SK-N-SH (cell line): ENCODE measurements at regions not wholly inside any gene's neighbourhood (a gene's known extent, or its start where the extent isn't known, plus 50 kb on each side); places are given as distances from the start of the nearest gene placed in this dataset.

Experiments used
- CHD2 ChIP-seq: fragments of 150-350 bp; IDR thresholded peaks from 2 replicates; pipeline ENCODE4 v1.6.1; 2018; ENCODE audit warnings: low read length; ENCODE audit not compliant: partially characterized antibody
- ELF1 ChIP-seq: IDR thresholded peaks from 2 replicates; pipeline ENCODE4 v1.4.0; 2012
- EZH2phosphoT487 ChIP-seq: fragments of 200-600 bp; sonication (generic); IDR thresholded peaks from 2 replicates; pipeline ENCODE4 v1.6.1; 2017; ENCODE audit warnings: low read depth, mixed run types, mild to moderate bottlenecking, antibody characterized with exemption, moderate library complexity, borderline replicate concordance
- FOXM1 ChIP-seq: IDR thresholded peaks from 2 replicates; pipeline ENCODE4 v1.4.0; 2012; ENCODE audit warnings: low read depth, mild to moderate bottlenecking
- GABPA ChIP-seq: IDR thresholded peaks from 2 replicates; pipeline ENCODE4 v1.4.0; 2012; ENCODE audit warnings: low read depth, mild to moderate bottlenecking
- MXI1 ChIP-seq: IDR thresholded peaks from 2 replicates; pipeline ENCODE4 v1.6.1; 2012; ENCODE audit warnings: mild to moderate bottlenecking, low read depth, low read length, improper control_type of control experiment
- RXRA ChIP-seq: IDR thresholded peaks from 2 replicates; pipeline ENCODE4 v1.4.0; 2012; ENCODE audit warnings: low read depth, mild to moderate bottlenecking, borderline replicate concordance
- YY1 ChIP-seq: IDR thresholded peaks from 2 replicates; pipeline ENCODE4 v1.4.0; 2012; ENCODE audit warnings: low read depth, mild to moderate bottlenecking
- TF ChIP-seq, protein P1 (sequence below): IDR thresholded peaks from 2 replicates; pipeline ENCODE4 v1.4.0; 2012; ENCODE audit warnings: low read depth, borderline replicate concordance
- TF ChIP-seq, protein P2 (sequence below): IDR thresholded peaks from 2 replicates; pipeline ENCODE4 v1.6.1; 2012; ENCODE audit warnings: mild to moderate bottlenecking, low read depth, low read length, moderate library complexity
- TF ChIP-seq, protein P3 (sequence below): fragments of 200-600 bp; sonication (generic); IDR thresholded peaks from 2 replicates; pipeline ENCODE4 v1.6.1; 2017; ENCODE audit warnings: antibody characterized with exemption, mild to moderate bottlenecking, moderate library complexity
- TF ChIP-seq, protein P4 (sequence below): IDR thresholded peaks from 2 replicates; pipeline ENCODE4 v1.4.0; 2012; ENCODE audit warnings: low read depth, borderline replicate concordance
- TF ChIP-seq, protein P5 (sequence below): IDR thresholded peaks from 2 replicates; pipeline ENCODE4 v1.4.0; 2012; ENCODE audit warnings: low read depth
- TF ChIP-seq, protein P6 (sequence below): IDR thresholded peaks from 2 replicates; pipeline ENCODE4; 2012
- TF ChIP-seq, protein P7 (sequence below): fragments of 150-350 bp; IDR thresholded peaks from 2 replicates; pipeline ENCODE4 v1.6.1; 2016; ENCODE audit warnings: mild to moderate bottlenecking, low read depth, low read length

DNA sequence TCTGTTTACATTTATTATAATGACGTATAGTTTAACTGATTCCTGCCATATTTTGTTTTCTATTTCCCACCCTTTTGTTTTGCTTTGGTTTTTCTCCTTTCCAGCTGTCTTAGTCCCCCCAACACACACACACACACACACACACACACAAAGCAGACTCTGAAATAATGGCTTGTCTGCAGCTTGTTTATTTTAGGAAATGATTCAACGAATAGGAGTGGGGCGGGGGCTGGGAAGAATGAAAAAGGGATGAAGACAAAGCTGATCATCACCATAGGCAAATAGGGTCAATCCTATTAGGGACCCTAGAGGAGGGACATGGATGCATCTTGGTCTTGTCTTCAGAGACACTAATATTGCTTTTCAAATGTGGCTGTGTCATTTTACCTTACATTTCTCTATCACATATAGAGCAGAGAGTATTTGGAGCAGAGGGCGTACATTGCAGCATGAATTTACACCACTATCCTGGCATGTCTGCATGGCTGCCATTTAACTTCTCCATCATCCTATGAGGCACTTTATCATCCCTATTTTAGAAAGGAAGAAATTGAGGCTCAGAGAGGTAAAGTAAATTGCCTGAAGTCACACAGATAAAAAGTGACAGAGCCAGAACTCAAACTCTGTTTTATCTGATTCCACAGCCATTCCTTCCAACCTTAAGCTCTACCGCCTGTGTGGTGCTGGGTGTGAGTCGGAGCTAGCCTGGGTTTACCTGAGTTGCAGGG, 147.2 kb upstream of the TPM1 start (continued):
- TF ChIP-seq, protein P1, sequence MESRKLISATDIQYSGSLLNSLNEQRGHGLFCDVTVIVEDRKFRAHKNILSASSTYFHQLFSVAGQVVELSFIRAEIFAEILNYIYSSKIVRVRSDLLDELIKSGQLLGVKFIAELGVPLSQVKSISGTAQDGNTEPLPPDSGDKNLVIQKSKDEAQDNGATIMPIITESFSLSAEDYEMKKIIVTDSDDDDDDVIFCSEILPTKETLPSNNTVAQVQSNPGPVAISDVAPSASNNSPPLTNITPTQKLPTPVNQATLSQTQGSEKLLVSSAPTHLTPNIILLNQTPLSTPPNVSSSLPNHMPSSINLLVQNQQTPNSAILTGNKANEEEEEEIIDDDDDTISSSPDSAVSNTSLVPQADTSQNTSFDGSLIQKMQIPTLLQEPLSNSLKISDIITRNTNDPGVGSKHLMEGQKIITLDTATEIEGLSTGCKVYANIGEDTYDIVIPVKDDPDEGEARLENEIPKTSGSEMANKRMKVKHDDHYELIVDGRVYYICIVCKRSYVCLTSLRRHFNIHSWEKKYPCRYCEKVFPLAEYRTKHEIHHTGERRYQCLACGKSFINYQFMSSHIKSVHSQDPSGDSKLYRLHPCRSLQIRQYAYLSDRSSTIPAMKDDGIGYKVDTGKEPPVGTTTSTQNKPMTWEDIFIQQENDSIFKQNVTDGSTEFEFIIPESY: peak; percentile 62; the same call in 1 of the 2 replicates
- TF ChIP-seq ELF1 (no peak), FOXM1 (no peak), CHD2 (no peak), RXRA (peak; percentile 47; the same call in 1 of the 2 replicates), GABPA (no peak), YY1 (no peak), EZH2phosphoT487 (no peak), MXI1 (no peak)
- TF ChIP-seq, protein P2, sequence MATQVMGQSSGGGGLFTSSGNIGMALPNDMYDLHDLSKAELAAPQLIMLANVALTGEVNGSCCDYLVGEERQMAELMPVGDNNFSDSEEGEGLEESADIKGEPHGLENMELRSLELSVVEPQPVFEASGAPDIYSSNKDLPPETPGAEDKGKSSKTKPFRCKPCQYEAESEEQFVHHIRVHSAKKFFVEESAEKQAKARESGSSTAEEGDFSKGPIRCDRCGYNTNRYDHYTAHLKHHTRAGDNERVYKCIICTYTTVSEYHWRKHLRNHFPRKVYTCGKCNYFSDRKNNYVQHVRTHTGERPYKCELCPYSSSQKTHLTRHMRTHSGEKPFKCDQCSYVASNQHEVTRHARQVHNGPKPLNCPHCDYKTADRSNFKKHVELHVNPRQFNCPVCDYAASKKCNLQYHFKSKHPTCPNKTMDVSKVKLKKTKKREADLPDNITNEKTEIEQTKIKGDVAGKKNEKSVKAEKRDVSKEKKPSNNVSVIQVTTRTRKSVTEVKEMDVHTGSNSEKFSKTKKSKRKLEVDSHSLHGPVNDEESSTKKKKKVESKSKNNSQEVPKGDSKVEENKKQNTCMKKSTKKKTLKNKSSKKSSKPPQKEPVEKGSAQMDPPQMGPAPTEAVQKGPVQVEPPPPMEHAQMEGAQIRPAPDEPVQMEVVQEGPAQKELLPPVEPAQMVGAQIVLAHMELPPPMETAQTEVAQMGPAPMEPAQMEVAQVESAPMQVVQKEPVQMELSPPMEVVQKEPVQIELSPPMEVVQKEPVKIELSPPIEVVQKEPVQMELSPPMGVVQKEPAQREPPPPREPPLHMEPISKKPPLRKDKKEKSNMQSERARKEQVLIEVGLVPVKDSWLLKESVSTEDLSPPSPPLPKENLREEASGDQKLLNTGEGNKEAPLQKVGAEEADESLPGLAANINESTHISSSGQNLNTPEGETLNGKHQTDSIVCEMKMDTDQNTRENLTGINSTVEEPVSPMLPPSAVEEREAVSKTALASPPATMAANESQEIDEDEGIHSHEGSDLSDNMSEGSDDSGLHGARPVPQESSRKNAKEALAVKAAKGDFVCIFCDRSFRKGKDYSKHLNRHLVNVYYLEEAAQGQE: no peak
- TF ChIP-seq, protein P3, sequence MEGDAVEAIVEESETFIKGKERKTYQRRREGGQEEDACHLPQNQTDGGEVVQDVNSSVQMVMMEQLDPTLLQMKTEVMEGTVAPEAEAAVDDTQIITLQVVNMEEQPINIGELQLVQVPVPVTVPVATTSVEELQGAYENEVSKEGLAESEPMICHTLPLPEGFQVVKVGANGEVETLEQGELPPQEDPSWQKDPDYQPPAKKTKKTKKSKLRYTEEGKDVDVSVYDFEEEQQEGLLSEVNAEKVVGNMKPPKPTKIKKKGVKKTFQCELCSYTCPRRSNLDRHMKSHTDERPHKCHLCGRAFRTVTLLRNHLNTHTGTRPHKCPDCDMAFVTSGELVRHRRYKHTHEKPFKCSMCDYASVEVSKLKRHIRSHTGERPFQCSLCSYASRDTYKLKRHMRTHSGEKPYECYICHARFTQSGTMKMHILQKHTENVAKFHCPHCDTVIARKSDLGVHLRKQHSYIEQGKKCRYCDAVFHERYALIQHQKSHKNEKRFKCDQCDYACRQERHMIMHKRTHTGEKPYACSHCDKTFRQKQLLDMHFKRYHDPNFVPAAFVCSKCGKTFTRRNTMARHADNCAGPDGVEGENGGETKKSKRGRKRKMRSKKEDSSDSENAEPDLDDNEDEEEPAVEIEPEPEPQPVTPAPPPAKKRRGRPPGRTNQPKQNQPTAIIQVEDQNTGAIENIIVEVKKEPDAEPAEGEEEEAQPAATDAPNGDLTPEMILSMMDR: no peak
- TF ChIP-seq, protein P4, sequence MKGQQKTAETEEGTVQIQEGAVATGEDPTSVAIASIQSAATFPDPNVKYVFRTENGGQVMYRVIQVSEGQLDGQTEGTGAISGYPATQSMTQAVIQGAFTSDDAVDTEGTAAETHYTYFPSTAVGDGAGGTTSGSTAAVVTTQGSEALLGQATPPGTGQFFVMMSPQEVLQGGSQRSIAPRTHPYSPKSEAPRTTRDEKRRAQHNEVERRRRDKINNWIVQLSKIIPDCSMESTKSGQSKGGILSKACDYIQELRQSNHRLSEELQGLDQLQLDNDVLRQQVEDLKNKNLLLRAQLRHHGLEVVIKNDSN: no peak
- TF ChIP-seq, protein P5, sequence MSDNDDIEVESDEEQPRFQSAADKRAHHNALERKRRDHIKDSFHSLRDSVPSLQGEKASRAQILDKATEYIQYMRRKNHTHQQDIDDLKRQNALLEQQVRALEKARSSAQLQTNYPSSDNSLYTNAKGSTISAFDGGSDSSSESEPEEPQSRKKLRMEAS: no peak
- TF ChIP-seq, protein P6, sequence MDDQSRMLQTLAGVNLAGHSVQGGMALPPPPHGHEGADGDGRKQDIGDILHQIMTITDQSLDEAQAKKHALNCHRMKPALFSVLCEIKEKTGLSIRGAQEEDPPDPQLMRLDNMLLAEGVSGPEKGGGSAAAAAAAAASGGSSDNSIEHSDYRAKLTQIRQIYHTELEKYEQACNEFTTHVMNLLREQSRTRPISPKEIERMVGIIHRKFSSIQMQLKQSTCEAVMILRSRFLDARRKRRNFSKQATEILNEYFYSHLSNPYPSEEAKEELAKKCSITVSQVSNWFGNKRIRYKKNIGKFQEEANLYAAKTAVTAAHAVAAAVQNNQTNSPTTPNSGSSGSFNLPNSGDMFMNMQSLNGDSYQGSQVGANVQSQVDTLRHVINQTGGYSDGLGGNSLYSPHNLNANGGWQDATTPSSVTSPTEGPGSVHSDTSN: peak; percentile 81
- TF ChIP-seq, protein P7, sequence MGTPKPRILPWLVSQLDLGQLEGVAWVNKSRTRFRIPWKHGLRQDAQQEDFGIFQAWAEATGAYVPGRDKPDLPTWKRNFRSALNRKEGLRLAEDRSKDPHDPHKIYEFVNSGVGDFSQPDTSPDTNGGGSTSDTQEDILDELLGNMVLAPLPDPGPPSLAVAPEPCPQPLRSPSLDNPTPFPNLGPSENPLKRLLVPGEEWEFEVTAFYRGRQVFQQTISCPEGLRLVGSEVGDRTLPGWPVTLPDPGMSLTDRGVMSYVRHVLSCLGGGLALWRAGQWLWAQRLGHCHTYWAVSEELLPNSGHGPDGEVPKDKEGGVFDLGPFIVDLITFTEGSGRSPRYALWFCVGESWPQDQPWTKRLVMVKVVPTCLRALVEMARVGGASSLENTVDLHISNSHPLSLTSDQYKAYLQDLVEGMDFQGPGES: no peak
